ENCODE measurements at regions not wholly inside any gene's neighbourhood (a gene's known extent, or its start where the extent isn't known, plus 50 kb on each side); places are given as distances from the start of the nearest gene placed in this dataset.
A peak's percentile ranks its signal among the peaks of the same experiment; 100 is the strongest.

- no peak for ATAC-seq
These were observed 127.6 kb upstream of the DAB1 start for GRCh38 chr1:57551476-57551875.

GRCh38 chr1:57550092-57550491 lies 126.2 kb upstream of the DAB1 start:
- TF ChIP-seq SNAI2 (CRISPR knock-in tag; IDR thresholded peaks at IDR 0.05): no peak
- TF ChIP-seq OSR1 (CRISPR knock-in tag; IDR thresholded peaks at IDR 0.05): no peak
- no peak for TF ChIP-seq CSDC2 (CRISPR knock-in tag; IDR thresholded peaks at IDR 0.05)
- TF ChIP-seq ZNF8 (CRISPR knock-in tag; IDR thresholded peaks at IDR 0.05): no peak
- no peak for TF ChIP-seq ISL1 (CRISPR knock-in tag; IDR thresholded peaks at IDR 0.05)
- no peak for TF ChIP-seq ARNTL (CRISPR knock-in tag; IDR thresholded peaks at IDR 0.05; ENCODE audit: borderline replicate concordance, low read depth)
- TF ChIP-seq ZC3H10 (CRISPR knock-in tag; IDR thresholded peaks at IDR 0.05): no peak
- TF ChIP-seq POU6F1 (CRISPR knock-in tag; IDR thresholded peaks at IDR 0.05; ENCODE audit: borderline replicate concordance, low read depth): no peak
- no peak for TF ChIP-seq ZNF565 (CRISPR knock-in tag; conservative IDR thresholded peaks at IDR 0.05; ENCODE audit: low read depth)
- TF ChIP-seq ESRRG (CRISPR knock-in tag; IDR thresholded peaks at IDR 0.05): no peak
- TF ChIP-seq ZFP3 (CRISPR knock-in tag; IDR thresholded peaks at IDR 0.05): no peak
- TF ChIP-seq TOX (CRISPR knock-in tag; IDR thresholded peaks at IDR 0.05; ENCODE audit: borderline replicate concordance): no peak
- TF ChIP-seq GLIS3 (CRISPR knock-in tag; IDR thresholded peaks at IDR 0.05): no peak
- TF ChIP-seq RARB (CRISPR knock-in tag; IDR thresholded peaks at IDR 0.05): no peak
- TF ChIP-seq TCF4 (CRISPR knock-in tag; IDR thresholded peaks at IDR 0.05; ENCODE audit: borderline replicate concordance): no peak
- TF ChIP-seq ZFP30 (CRISPR knock-in tag; IDR thresholded peaks at IDR 0.05): no peak
- TF ChIP-seq CREB5 (CRISPR knock-in tag; IDR thresholded peaks at IDR 0.05; ENCODE audit: low read depth): no peak
- TF ChIP-seq PPARA (CRISPR knock-in tag; IDR thresholded peaks at IDR 0.05; ENCODE audit: borderline replicate concordance): no peak
- ATAC-seq: no peak

More at GRCh38 chr1:57551476-57551875, 127.6 kb upstream of the DAB1 start:
- TF ChIP-seq CSRNP3 (CRISPR knock-in tag; IDR thresholded peaks at IDR 0.05): no peak

- TF ChIP-seq ARNTL (CRISPR knock-in tag; IDR thresholded peaks at IDR 0.05; ENCODE audit: borderline replicate concordance, low read depth) (no peak), ISL1 (CRISPR knock-in tag; IDR thresholded peaks at IDR 0.05) (peak; percentile 63)
- ATAC-seq: peak; percentile 22; the same call in 1 of the 3 replicates
These were observed 125.4 kb upstream of the DAB1 start for GRCh38 chr1:57549300-57549699.

- no peak for TF ChIP-seq TOX (CRISPR knock-in tag; IDR thresholded peaks at IDR 0.05; ENCODE audit: borderline replicate concordance)
- no peak for TF ChIP-seq PATZ1 (CRISPR knock-in tag; IDR thresholded peaks at IDR 0.05; ENCODE audit: borderline replicate concordance)
- no peak for TF ChIP-seq CSRNP3 (CRISPR knock-in tag; IDR thresholded peaks at IDR 0.05)
- no peak for TF ChIP-seq OSR1 (CRISPR knock-in tag; IDR thresholded peaks at IDR 0.05)
- no peak for TF ChIP-seq CSDC2 (CRISPR knock-in tag; IDR thresholded peaks at IDR 0.05)
- no peak for TF ChIP-seq TCF4 (CRISPR knock-in tag; IDR thresholded peaks at IDR 0.05; ENCODE audit: borderline replicate concordance)
- no peak for TF ChIP-seq SNAI2 (CRISPR knock-in tag; IDR thresholded peaks at IDR 0.05)
- no peak for TF ChIP-seq ZNF70 (CRISPR knock-in tag; IDR thresholded peaks at IDR 0.05)
- TF ChIP-seq BACH2 (CRISPR knock-in tag; IDR thresholded peaks at IDR 0.05; ENCODE audit: borderline replicate concordance): no peak
- TF ChIP-seq ARNTL (CRISPR knock-in tag; IDR thresholded peaks at IDR 0.05; ENCODE audit: borderline replicate concordance, low read depth): no peak
- no peak for TF ChIP-seq GLIS3 (CRISPR knock-in tag; IDR thresholded peaks at IDR 0.05)
- no peak for TF ChIP-seq CREB5 (CRISPR knock-in tag; IDR thresholded peaks at IDR 0.05; ENCODE audit: low read depth)
- no peak for TF ChIP-seq ISL1 (CRISPR knock-in tag; IDR thresholded peaks at IDR 0.05)
- TF ChIP-seq ZFP30 (CRISPR knock-in tag; IDR thresholded peaks at IDR 0.05): no peak
- no peak for TF ChIP-seq ZC3H10 (CRISPR knock-in tag; IDR thresholded peaks at IDR 0.05)
- no peak for TF ChIP-seq PPARA (CRISPR knock-in tag; IDR thresholded peaks at IDR 0.05; ENCODE audit: borderline replicate concordance)
- no peak for ATAC-seq
These were observed 122.9 kb upstream of the DAB1 start for GRCh38 chr1:57546549-57547330.
